Amniotic stem cell (primary cell): ENCODE measurements at regions not wholly inside any gene's neighbourhood (a gene's known extent, or its start where the extent isn't known, plus 50 kb on each side); places are given as distances from the start of the nearest gene placed in this dataset.
"Not testable (repeated sequence)": the region's sequence is repeated elsewhere in the genome, so short reads cannot be mapped to it uniquely, and the experiment has no call there.

Source experiments
- DNase-seq: peaks from one replicate; lab custom pipeline; 2025; lab: John Stamatoyannopoulos, UW

GRCh38 chr14:71745072-71745471 is 187.2 kb upstream of the RGS6 start:
- no peak for DNase-seq

- no peak for DNase-seq
Measured at GRCh38 chr14:71748196-71748595, 184.0 kb upstream of the RGS6 start.

GRCh38 chr14:71749613-71750238 is 182.5 kb upstream of the RGS6 start:
- no peak for DNase-seq

GRCh38 chr14:71751264-71751663 is 181.0 kb upstream of the RGS6 start:
- no peak for DNase-seq

GRCh38 chr14:71752111-71752738 is 180.0 kb upstream of the RGS6 start:
- no peak for DNase-seq

GRCh38 chr14:71753126-71753830 is 179.0 kb upstream of the RGS6 start:
- peak; percentile 87 for DNase-seq

GRCh38 chr14:71753976-71754375 is 178.3 kb upstream of the RGS6 start:
- no peak for DNase-seq

- no peak for DNase-seq
Measured at GRCh38 chr14:71754422-71755095, 177.7 kb upstream of the RGS6 start.

- no peak for DNase-seq
Measured at GRCh38 chr14:71758229-71758951, 173.8 kb upstream of the RGS6 start.

GRCh38 chr14:71762575-71762974 is 169.7 kb upstream of the RGS6 start:
- no peak for DNase-seq

- DNase-seq = no peak
Measured at GRCh38 chr14:71764701-71765382, 167.4 kb upstream of the RGS6 start.

GRCh38 chr14:71765505-71765904 is 166.7 kb upstream of the RGS6 start:
- DNase-seq = no peak

GRCh38 chr14:71770431-71770830 is 161.8 kb upstream of the RGS6 start:
- no peak for DNase-seq

GRCh38 chr14:71771421-71771820 is 160.8 kb upstream of the RGS6 start:
- DNase-seq = not testable (repeated sequence)

GRCh38 chr14:71771996-71772395 is 160.2 kb upstream of the RGS6 start:
- not testable (repeated sequence) for DNase-seq

GRCh38 chr14:71773898-71774481 is 158.2 kb upstream of the RGS6 start:
- no peak for DNase-seq

- DNase-seq = no peak
Measured at GRCh38 chr14:71776471-71777360, 155.5 kb upstream of the RGS6 start.

GRCh38 chr14:71780075-71780474 is 152.2 kb upstream of the RGS6 start:
- DNase-seq = no peak

GRCh38 chr14:71780822-71781221 is 151.4 kb upstream of the RGS6 start:
- DNase-seq = no peak

- DNase-seq = no peak
Measured at GRCh38 chr14:71783088-71783487, 149.1 kb upstream of the RGS6 start.
